Stomach (tissue), 4 donors: ENCODE measurements at regions not wholly inside any gene's neighbourhood (a gene's known extent, or its start where the extent isn't known, plus 50 kb on each side); places are given as distances from the start of the nearest gene placed in this dataset.
"Not testable (repeated sequence)": the region's sequence is repeated elsewhere in the genome, so short reads cannot be mapped to it uniquely, and the experiment has no call there.

Source experiments
- EP300 ChIP-seq: sonication (generic); formaldehyde crosslinking; IDR thresholded peaks from one replicate; pipeline ENCODE4 v1.6.1; 2017; ENCODE audit warnings: antibody characterized with exemption
- POLR2A ChIP-seq, 4 donors: fragments of 450-650 bp; IDR thresholded peaks; one replicate each; pipeline ENCODE4 v1.6.1; 2016; ENCODE audit warnings: antibody characterized with exemption in 4 of 4, control low read depth in 2 of 4, mild to moderate bottlenecking in 1 of 4, moderate library complexity in 1 of 4
- POLR2AphosphoS5 ChIP-seq, 3 donors: sonication (generic); formaldehyde crosslinking; IDR thresholded peaks; one replicate each; pipeline ENCODE4 v1.6.1; 2016; ENCODE audit warnings: antibody characterized with exemption in 3 of 3
- TF ChIP-seq, protein P1 (sequence below), 7 experiments: fragments of 450-650 bp in 4 of 7; fragments of 200-600 bp in 3 of 7; sonication (generic) in 3 of 7; IDR thresholded peaks; one replicate each; pipeline ENCODE4 v1.5.1; 2016 to 2019; ENCODE audit warnings: antibody characterized with exemption in 7 of 7, control low read depth in 2 of 7, mild to moderate bottlenecking in 1 of 7

DNA sequence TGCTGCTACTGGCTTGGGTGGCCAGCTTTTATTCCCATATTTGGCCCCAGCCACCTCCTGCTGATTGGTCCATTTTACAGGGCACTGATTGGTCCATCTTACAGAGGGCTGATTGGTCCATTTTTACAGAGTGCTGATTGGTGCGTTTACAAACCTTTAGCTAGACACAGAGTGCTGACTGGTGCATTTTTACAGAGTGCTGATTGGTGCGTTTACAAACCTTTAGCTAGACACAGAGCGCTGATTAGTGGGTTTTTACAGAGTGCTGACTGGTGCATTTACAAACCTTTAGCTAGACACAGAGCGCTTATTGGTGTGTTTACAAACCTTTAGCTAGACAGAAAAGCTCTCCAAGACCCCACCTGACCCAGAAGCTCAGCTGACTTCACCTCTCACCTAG, 126.3 kb downstream of the POSTN start:
- not testable (repeated sequence) for TF ChIP-seq EP300; POLR2AphosphoS5 (IDR thresholded peaks at IDR 0.05); POLR2A (IDR thresholded peaks at IDR 0.05)
- TF ChIP-seq, protein P1, sequence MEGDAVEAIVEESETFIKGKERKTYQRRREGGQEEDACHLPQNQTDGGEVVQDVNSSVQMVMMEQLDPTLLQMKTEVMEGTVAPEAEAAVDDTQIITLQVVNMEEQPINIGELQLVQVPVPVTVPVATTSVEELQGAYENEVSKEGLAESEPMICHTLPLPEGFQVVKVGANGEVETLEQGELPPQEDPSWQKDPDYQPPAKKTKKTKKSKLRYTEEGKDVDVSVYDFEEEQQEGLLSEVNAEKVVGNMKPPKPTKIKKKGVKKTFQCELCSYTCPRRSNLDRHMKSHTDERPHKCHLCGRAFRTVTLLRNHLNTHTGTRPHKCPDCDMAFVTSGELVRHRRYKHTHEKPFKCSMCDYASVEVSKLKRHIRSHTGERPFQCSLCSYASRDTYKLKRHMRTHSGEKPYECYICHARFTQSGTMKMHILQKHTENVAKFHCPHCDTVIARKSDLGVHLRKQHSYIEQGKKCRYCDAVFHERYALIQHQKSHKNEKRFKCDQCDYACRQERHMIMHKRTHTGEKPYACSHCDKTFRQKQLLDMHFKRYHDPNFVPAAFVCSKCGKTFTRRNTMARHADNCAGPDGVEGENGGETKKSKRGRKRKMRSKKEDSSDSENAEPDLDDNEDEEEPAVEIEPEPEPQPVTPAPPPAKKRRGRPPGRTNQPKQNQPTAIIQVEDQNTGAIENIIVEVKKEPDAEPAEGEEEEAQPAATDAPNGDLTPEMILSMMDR (IDR thresholded peaks at IDR 0.05), result not testable (repeated sequence)
